ENCODE measurements at regions not wholly inside any gene's neighbourhood (a gene's known extent, or its start where the extent isn't known, plus 50 kb on each side); places are given as distances from the start of the nearest gene placed in this dataset.

- TF ChIP-seq POLR2AphosphoS5 (IDR thresholded peaks at IDR 0.05): no peak
- TF ChIP-seq, protein P1, sequence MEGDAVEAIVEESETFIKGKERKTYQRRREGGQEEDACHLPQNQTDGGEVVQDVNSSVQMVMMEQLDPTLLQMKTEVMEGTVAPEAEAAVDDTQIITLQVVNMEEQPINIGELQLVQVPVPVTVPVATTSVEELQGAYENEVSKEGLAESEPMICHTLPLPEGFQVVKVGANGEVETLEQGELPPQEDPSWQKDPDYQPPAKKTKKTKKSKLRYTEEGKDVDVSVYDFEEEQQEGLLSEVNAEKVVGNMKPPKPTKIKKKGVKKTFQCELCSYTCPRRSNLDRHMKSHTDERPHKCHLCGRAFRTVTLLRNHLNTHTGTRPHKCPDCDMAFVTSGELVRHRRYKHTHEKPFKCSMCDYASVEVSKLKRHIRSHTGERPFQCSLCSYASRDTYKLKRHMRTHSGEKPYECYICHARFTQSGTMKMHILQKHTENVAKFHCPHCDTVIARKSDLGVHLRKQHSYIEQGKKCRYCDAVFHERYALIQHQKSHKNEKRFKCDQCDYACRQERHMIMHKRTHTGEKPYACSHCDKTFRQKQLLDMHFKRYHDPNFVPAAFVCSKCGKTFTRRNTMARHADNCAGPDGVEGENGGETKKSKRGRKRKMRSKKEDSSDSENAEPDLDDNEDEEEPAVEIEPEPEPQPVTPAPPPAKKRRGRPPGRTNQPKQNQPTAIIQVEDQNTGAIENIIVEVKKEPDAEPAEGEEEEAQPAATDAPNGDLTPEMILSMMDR (IDR thresholded peaks at IDR 0.05): no peak
- no peak for TF ChIP-seq EP300 (IDR thresholded peaks at IDR 0.05)
Measured at GRCh38 chr11:33618956-33619355, 81.7 kb downstream of the C11orf91 start.
